ENCODE measurements at regions not wholly inside any gene's neighbourhood (a gene's known extent, or its start where the extent isn't known, plus 50 kb on each side); places are given as distances from the start of the nearest gene placed in this dataset.

DNA sequence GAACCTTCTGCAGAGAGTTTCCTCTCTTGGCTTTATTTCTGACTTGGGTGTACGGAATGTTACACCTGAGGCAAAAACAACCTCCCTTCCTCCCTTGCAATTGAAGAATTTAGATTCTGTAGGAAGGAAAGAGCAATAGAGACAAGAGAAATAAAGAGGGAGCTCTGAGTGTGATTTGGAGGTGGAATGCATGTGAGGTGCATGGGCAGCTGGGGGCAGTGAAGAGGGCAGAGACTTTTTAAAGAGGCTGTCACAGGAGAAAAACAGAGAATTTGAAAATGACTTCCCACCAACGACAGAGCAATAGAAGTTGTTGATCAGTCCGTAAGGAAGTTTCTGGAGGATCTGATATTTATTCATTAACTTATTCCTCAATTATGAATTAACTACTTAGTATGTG, 172.0 kb upstream of the B3GALT2 start:
- CTCF ChIA-PET (ENCODE audit: low intra/inter-chr PET ratio), result no interaction called here
- H3K4me3 ChIP-seq, result no peak overlapping the region
- no TSS peak for BruUV-seq (replicated peaks)
- H3K36me3 ChIP-seq (ENCODE audit: control insufficient read depth, insufficient read depth, low read length), result no peaks in the 10 kb centered on the region
- POLR2A ChIA-PET, result interaction anchor here (1.2 kb wide), 1 partner anchor 10 kb away, joined by 3 read pairs; no protein-coding TSS in a partner anchor
- FAIRE-seq, result no peak
- 0 out of 5 replicates have a peak, but pooled peaks cover 0 to 3% of the 10 kb centered on the region in 2 experiments for H3K27me3 ChIP-seq (ENCODE audit: control insufficient read depth in 2 of 2, insufficient read depth in 2 of 2, low read length in 2 of 2)
- H2AFZ ChIP-seq (ENCODE audit: low read depth, low read length), result no peak overlapping the region
- no peak overlapping the region for H3K4me2 ChIP-seq (ENCODE audit: insufficient read depth, low read length)
- no peaks in the 10 kb centered on the region for H3K9me3 ChIP-seq (replicated peaks; ENCODE audit: control insufficient read depth, insufficient read depth, low read depth, low read length)
- WGBS (ENCODE audit: insufficient coverage, low coverage, missing lambda C conversion rate), result 8% methylated on average over 3 of the region's 3 CpGs
- no peak for TF ChIP-seq TCFL5 (CRISPR knock-in tag; conservative IDR thresholded peaks at IDR 0.05)
- TF ChIP-seq CREM (IDR thresholded peaks at IDR 0.05; ENCODE audit: low read depth), result no peak
- TF ChIP-seq ZNF408 (CRISPR knock-in tag; IDR thresholded peaks at IDR 0.05; ENCODE audit: low read depth), result no peak
- TF ChIP-seq, protein P1, sequence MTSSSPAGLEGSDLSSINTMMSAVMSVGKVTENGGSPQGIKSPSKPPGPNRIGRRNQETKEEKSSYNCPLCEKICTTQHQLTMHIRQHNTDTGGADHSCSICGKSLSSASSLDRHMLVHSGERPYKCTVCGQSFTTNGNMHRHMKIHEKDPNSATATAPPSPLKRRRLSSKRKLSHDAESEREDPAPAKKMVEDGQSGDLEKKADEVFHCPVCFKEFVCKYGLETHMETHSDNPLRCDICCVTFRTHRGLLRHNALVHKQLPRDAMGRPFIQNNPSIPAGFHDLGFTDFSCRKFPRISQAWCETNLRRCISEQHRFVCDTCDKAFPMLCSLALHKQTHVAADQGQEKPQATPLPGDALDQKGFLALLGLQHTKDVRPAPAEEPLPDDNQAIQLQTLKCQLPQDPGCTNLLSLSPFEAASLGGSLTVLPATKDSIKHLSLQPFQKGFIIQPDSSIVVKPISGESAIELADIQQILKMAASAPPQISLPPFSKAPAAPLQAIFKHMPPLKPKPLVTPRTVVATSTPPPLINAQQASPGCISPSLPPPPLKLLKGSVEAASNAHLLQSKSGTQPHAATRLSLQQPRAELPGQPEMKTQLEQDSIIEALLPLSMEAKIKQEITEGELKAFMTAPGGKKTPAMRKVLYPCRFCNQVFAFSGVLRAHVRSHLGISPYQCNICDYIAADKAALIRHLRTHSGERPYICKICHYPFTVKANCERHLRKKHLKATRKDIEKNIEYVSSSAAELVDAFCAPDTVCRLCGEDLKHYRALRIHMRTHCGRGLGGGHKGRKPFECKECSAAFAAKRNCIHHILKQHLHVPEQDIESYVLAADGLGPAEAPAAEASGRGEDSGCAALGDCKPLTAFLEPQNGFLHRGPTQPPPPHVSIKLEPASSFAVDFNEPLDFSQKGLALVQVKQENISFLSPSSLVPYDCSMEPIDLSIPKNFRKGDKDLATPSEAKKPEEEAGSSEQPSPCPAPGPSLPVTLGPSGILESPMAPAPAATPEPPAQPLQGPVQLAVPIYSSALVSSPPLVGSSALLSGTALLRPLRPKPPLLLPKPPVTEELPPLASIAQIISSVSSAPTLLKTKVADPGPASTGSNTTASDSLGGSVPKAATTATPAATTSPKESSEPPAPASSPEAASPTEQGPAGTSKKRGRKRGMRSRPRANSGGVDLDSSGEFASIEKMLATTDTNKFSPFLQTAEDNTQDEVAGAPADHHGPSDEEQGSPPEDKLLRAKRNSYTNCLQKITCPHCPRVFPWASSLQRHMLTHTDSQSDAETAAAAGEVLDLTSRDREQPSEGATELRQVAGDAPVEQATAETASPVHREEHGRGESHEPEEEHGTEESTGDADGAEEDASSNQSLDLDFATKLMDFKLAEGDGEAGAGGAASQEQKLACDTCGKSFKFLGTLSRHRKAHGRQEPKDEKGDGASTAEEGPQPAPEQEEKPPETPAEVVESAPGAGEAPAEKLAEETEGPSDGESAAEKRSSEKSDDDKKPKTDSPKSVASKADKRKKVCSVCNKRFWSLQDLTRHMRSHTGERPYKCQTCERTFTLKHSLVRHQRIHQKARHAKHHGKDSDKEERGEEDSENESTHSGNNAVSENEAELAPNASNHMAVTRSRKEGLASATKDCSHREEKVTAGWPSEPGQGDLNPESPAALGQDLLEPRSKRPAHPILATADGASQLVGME (CRISPR knock-in tag; IDR thresholded peaks at IDR 0.05), result no peak
- TF ChIP-seq THRAP3 (IDR thresholded peaks at IDR 0.05; ENCODE audit: borderline replicate concordance), result no peak
- no peak for TF ChIP-seq GATAD2A (IDR thresholded peaks at IDR 0.05)
- no peak for TF ChIP-seq MCM2 (IDR thresholded peaks at IDR 0.05; ENCODE audit: low read depth)
- DNase-seq (ENCODE audit: extremely low read depth in 1 of 4, low spot score in 3 of 4), result no peak
- ATAC-seq, result no peak; the same call in 2 of the 3 replicates
- in situ Hi-C loops (cut with MboI), result no loop called here
- intact Hi-C loops (cut with micrococcal nuclease), result no loop called here
- H3K79me2 ChIP-seq (ENCODE audit: control insufficient read depth, insufficient read depth, low read length), result no peaks in the 10 kb centered on the region
- H3K4me1 ChIP-seq (replicated peaks in 1 of 2; ENCODE audit: control insufficient read depth in 2 of 2, insufficient read depth in 2 of 2, low read length in 2 of 2), result no peaks in the 10 kb centered on the region
- H4K20me1 ChIP-seq (replicated peaks; ENCODE audit: control insufficient read depth, insufficient read depth, low read length), result no peaks in the 10 kb centered on the region
- no peaks in the 10 kb centered on the region for H3K9me1 ChIP-seq (ENCODE audit: control insufficient read depth, insufficient read depth, low read length)
- H3K9ac ChIP-seq (ENCODE audit: insufficient read depth in 1 of 2, low read depth in 2 of 2, low read length in 2 of 2), result no peak overlapping the region
- no peak overlapping the region for H3K27ac ChIP-seq (ENCODE audit: extremely low read depth, low read depth, low read length)

Measured in K562 (cell line).